ENCODE measurements at regions not wholly inside any gene's neighbourhood (a gene's known extent, or its start where the extent isn't known, plus 50 kb on each side); places are given as distances from the start of the nearest gene placed in this dataset.

- CTCF ChIA-PET, result no interaction called here
- Histone ChIP-seq H3K79me2 (ENCODE audit: control insufficient read depth, insufficient read depth, low read length) (no peaks in the 10 kb centered on the region), H4K20me1 (ENCODE audit: control insufficient read depth, insufficient read depth) (no peaks in the 10 kb centered on the region), H3K9ac (ENCODE audit: control insufficient read depth, insufficient read depth, low read length) (no peak overlapping the region), H2AFZ (ENCODE audit: control insufficient read depth, low read depth, low read length) (no peak overlapping the region), H3K4me1 (ENCODE audit: control insufficient read depth, insufficient read depth, low read length) (no peaks in the 10 kb centered on the region), H3K9me3 (replicated peaks; ENCODE audit: control insufficient read depth, insufficient read depth, low read length) (no peaks in the 10 kb centered on the region), H3K36me3 (ENCODE audit: control insufficient read depth in 2 of 2, insufficient read depth in 2 of 2, low read length in 1 of 2) (no peaks in the 10 kb centered on the region), H3K4me3 (no peak overlapping the region), H3K27ac (ENCODE audit: control insufficient read depth, insufficient read depth) (no peak overlapping the region), H3K27me3 (replicated peaks in 1 of 2; ENCODE audit: control insufficient read depth in 2 of 2, insufficient read depth in 2 of 2, low read length in 1 of 2) (no peaks in the 10 kb centered on the region), H3K4me2 (ENCODE audit: control insufficient read depth, insufficient read depth) (no peak overlapping the region)
- FAIRE-seq, result no peak
- 53% methylated on average over 11 of the region's 11 CpGs for WGBS (ENCODE audit: insufficient coverage, insufficient replicate concordance, low lambda C conversion rate, missing lambda C conversion rate)
- TF ChIP-seq, protein P1, sequence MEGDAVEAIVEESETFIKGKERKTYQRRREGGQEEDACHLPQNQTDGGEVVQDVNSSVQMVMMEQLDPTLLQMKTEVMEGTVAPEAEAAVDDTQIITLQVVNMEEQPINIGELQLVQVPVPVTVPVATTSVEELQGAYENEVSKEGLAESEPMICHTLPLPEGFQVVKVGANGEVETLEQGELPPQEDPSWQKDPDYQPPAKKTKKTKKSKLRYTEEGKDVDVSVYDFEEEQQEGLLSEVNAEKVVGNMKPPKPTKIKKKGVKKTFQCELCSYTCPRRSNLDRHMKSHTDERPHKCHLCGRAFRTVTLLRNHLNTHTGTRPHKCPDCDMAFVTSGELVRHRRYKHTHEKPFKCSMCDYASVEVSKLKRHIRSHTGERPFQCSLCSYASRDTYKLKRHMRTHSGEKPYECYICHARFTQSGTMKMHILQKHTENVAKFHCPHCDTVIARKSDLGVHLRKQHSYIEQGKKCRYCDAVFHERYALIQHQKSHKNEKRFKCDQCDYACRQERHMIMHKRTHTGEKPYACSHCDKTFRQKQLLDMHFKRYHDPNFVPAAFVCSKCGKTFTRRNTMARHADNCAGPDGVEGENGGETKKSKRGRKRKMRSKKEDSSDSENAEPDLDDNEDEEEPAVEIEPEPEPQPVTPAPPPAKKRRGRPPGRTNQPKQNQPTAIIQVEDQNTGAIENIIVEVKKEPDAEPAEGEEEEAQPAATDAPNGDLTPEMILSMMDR (IDR thresholded peaks at IDR 0.05 in 2 of 3, conservative IDR thresholded peaks at IDR 0.05 in 1 of 3; ENCODE audit: control insufficient read depth in 2 of 3, extremely low read depth in 1 of 3, insufficient read depth in 1 of 3, low read depth in 3 of 3, low read length in 3 of 3), result no peak
- no peak for TF ChIP-seq ZNF384 (IDR thresholded peaks at IDR 0.05; ENCODE audit: borderline replicate concordance, low read depth, low read length)
- no peak for TF ChIP-seq CREM (IDR thresholded peaks at IDR 0.05; ENCODE audit: low read depth)
- no peak for TF ChIP-seq ZBED1 (IDR thresholded peaks at IDR 0.05; ENCODE audit: borderline replicate concordance)
- no peak for TF ChIP-seq SREBF1 (IDR thresholded peaks at IDR 0.05; ENCODE audit: low read length)
- no peak for TF ChIP-seq ATF7 (IDR thresholded peaks at IDR 0.05; ENCODE audit: low read depth)
- no peak for TF ChIP-seq CEBPB (IDR thresholded peaks at IDR 0.05; ENCODE audit: borderline replicate concordance in 1 of 2, low read depth in 2 of 2, low read length in 2 of 2)
- no peak for TF ChIP-seq FOXK2 (IDR thresholded peaks at IDR 0.05)
- no peak for TF ChIP-seq HDAC6 (IDR thresholded peaks at IDR 0.05; ENCODE audit: unreplicated experiment)
- no peak for TF ChIP-seq TARDBP (IDR thresholded peaks at IDR 0.05; ENCODE audit: borderline replicate concordance)
- no peak for TF ChIP-seq NFYB (IDR thresholded peaks at IDR 0.05; ENCODE audit: insufficient read depth, low read depth, low read length)
- no peak for TF ChIP-seq PAX5 (IDR thresholded peaks at IDR 0.05; ENCODE audit: borderline replicate concordance, low read depth, low read length)
- in situ Hi-C loops (cut with MboI) (no loop called here), intact Hi-C loops (cut with micrococcal nuclease; ENCODE audit: unreplicated experiment) (loop anchor here (5.0 to 10.0 kb wide), 2 partner anchors 48 to 346 kb away; no protein-coding TSS in a partner anchor)
- SMC1A ChIA-PET (ENCODE audit: uncharacterized antibody, unreplicated experiment), result no interaction called here
- BruUV-seq (replicated peaks), result no TSS peak
- ATAC-seq, result no peak
- RAD21 ChIA-PET (ENCODE audit: unreplicated experiment), result no interaction called here
- POLR2A ChIA-PET, result no interaction called here
- DNase-seq (ENCODE audit: low read depth, low spot score), result no peak
Measured at GRCh38 chr3:499001-499761, 302.6 kb downstream of the CHL1 start.

All from GM12878 (cell line).